ENCODE measurements at regions not wholly inside any gene's neighbourhood (a gene's known extent, or its start where the extent isn't known, plus 50 kb on each side); places are given as distances from the start of the nearest gene placed in this dataset.

- TF ChIP-seq CTCF (IDR thresholded peaks at IDR 0.05) (no peak), POLR2A (IDR thresholded peaks at IDR 0.05) (no peak)
Observed at GRCh38 chr15:96645796-96646195, 315.3 kb downstream of the NR2F2 start.

Data from thyroid gland (tissue), 4 donors.